ENCODE measurements at regions not wholly inside any gene's neighbourhood (a gene's known extent, or its start where the extent isn't known, plus 50 kb on each side); places are given as distances from the start of the nearest gene placed in this dataset.
"Not testable (repeated sequence)": the region's sequence is repeated elsewhere in the genome, so short reads cannot be mapped to it uniquely, and the experiment has no call there.

DNA sequence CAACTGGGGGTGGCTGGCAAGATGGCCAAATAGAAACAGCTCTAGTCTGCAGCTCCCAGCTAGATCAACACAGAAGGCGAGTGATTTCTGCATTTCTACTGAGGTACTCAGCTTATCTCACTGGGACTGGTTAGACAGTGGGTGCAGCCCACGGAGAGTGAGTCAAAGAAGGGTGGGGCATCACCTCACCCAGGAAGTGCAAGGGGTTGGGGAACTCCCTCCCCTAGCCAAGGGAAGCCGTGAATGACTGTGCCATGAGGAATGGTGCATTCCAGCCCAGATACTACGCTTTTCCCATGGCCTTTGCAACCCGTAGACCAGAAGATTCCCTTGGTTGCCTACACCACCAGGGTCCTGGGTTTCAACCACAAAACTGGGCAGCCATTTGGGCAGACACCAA is 452.6 kb downstream of the NR4A2 start:
- H3K9me3 ChIP-seq (replicated peaks; ENCODE audit: control insufficient read depth, low read depth, low read length); DNase-seq; H3K27ac ChIP-seq (ENCODE audit: low read length); H3K4me3 ChIP-seq (ENCODE audit: low read length); H3K27me3 ChIP-seq (ENCODE audit: control insufficient read depth, insufficient read depth, low read length); H3K4me1 ChIP-seq (ENCODE audit: control insufficient read depth, insufficient read depth, low read length); H3K36me3 ChIP-seq (ENCODE audit: control insufficient read depth, insufficient read depth, low read length): not testable (repeated sequence)
- WGBS (ENCODE audit: insufficient coverage): 92% methylated on average over 3 of the region's 5 CpGs

DNA sequence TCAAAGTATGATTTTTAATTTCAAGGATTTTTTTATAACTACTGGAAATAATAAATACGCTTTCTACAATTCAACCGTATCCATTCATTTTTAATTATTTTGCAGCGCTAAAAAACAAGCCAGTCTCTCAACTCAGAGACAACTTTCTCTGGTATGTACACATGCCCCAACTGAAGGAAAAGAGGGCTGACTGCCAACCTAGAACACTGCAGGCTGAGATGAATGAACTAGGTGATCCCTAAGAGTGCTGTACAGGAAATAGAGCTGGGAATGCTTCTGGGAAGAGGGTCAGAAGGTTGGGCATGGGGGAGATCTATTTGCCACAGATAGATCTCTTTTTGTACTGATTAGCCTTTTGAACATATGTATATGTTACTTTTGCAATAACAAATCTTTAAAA is 460.1 kb downstream of the NR4A2 start:
- H3K4me1 ChIP-seq (ENCODE audit: control insufficient read depth, insufficient read depth, low read length): no peaks in the 10 kb centered on the region
- H3K4me3 ChIP-seq (ENCODE audit: low read length): no peak overlapping the region
- peak; percentile 1 for DNase-seq
- no CpG with 5 or more reads among the region's 3 CpGs for WGBS (ENCODE audit: insufficient coverage)
- no peaks in the 10 kb centered on the region for H3K36me3 ChIP-seq (ENCODE audit: control insufficient read depth, insufficient read depth, low read length)
- no peaks in the 10 kb centered on the region for H3K27me3 ChIP-seq (ENCODE audit: control insufficient read depth, insufficient read depth, low read length)
- peaks cover 2% of the 10 kb centered on the region for H3K9me3 ChIP-seq (replicated peaks; ENCODE audit: control insufficient read depth, low read depth, low read length)
- no peak overlapping the region for H3K27ac ChIP-seq (ENCODE audit: low read length)

DNA sequence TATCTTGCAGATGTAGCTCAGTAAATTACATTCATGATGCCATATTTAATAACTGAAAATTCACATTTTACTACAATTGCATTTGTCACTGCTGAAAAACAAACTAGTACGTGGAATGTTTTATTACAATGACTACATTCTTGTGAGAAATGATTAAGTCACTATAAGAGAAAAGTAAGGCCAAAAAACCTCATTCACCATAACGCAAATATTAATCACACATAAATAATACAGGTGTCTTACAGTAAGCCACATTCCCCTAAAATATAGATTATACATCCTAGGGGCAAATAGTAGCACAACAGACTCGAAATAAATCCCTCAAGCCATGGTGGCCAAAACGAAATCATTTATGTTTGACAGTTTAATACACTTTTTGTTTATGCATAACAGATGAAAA is 460.6 kb downstream of the NR4A2 start:
- Histone ChIP-seq H3K27ac (ENCODE audit: low read length) (no peak overlapping the region), H3K4me1 (ENCODE audit: control insufficient read depth, insufficient read depth, low read length) (no peaks in the 10 kb centered on the region), H3K36me3 (ENCODE audit: control insufficient read depth, insufficient read depth, low read length) (no peaks in the 10 kb centered on the region), H3K27me3 (ENCODE audit: control insufficient read depth, insufficient read depth, low read length) (no peaks in the 10 kb centered on the region), H3K9me3 (replicated peaks; ENCODE audit: control insufficient read depth, low read depth, low read length) (peaks cover 2% of the 10 kb centered on the region), H3K4me3 (ENCODE audit: low read length) (no peak overlapping the region)
- WGBS (ENCODE audit: insufficient coverage): no CpG with 5 or more reads among the region's 4 CpGs
- no peak for DNase-seq

DNA sequence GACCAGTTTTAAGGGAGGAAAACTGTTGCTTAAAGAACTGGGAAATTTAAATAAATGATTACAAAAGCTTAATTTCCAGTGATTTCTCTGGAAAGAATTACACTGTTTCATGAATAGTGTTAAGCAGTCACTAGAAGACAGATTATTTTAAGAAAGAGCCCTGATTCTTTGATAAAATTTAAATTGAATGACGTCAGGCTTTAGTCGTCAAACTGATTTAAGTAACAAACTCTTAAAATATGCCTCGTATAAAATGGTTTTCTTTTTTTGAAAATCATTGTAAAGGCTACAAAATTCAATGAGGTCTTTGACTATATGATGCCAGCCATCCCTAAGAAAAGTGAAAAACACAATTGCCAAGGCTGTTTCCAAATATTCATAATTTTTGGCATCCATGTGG is 465.0 kb downstream of the NR4A2 start:
- DNase-seq: no peak
- Histone ChIP-seq H3K4me3 (ENCODE audit: low read length) (no peak overlapping the region), H3K27me3 (ENCODE audit: control insufficient read depth, insufficient read depth, low read length) (no peaks in the 10 kb centered on the region), H3K9me3 (replicated peaks; ENCODE audit: control insufficient read depth, low read depth, low read length) (no peaks in the 10 kb centered on the region), H3K36me3 (ENCODE audit: control insufficient read depth, insufficient read depth, low read length) (no peaks in the 10 kb centered on the region), H3K27ac (ENCODE audit: low read length) (no peak overlapping the region), H3K4me1 (ENCODE audit: control insufficient read depth, insufficient read depth, low read length) (no peaks in the 10 kb centered on the region)
- WGBS (ENCODE audit: insufficient coverage): no CpG with 5 or more reads among the region's 3 CpGs

DNA sequence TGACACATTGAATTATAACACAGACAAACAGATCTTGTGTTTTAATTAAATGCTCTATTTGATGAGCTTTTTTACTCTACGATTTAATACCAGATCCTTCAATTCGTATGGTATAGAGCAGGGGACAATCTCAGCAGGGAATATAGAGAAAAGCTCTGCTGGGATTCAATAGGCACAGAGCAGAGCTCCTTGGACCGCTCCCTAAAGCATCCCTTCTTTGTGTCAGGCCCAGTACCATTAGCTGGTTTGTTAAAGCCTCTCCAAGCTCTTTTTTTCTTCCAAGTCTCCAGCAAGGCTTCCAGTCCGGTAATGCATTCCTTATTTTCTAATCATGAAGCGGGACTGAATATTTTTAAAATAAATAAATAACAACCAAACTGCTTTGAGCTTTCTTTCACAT is 466.0 kb downstream of the NR4A2 start:
- H3K4me1 ChIP-seq (ENCODE audit: control insufficient read depth, insufficient read depth, low read length): no peaks in the 10 kb centered on the region
- no peaks in the 10 kb centered on the region for H3K36me3 ChIP-seq (ENCODE audit: control insufficient read depth, insufficient read depth, low read length)
- H3K27ac ChIP-seq (ENCODE audit: low read length): no peak overlapping the region
- H3K9me3 ChIP-seq (replicated peaks; ENCODE audit: control insufficient read depth, low read depth, low read length): no peaks in the 10 kb centered on the region
- no peak overlapping the region for H3K4me3 ChIP-seq (ENCODE audit: low read length)
- no peak for DNase-seq
- no peaks in the 10 kb centered on the region for H3K27me3 ChIP-seq (ENCODE audit: control insufficient read depth, insufficient read depth, low read length)
- WGBS (ENCODE audit: insufficient coverage): 80% methylated on average over 1 of the region's 5 CpGs

DNA sequence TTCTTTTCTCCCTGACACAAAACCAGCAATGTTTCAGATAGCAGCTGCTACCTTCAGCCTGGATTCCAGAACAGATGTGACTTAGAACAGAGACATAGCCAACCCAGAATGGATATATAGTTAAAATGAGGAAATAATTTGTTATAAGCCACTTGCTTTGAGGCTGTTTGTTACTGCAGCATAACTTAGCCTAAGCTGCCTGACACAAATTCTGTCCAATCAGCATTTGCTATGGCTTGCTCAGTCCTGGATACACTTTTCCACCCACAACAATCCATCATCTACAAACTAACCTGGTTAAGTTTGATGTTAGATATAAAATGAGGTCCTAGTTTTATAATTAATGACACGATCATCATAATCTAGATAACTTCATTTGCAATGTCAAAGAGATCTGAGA is 480.4 kb downstream of the NR4A2 start:
- Histone ChIP-seq H3K4me3 (ENCODE audit: low read length) (no peak overlapping the region), H3K27ac (ENCODE audit: low read length) (no peak overlapping the region), H3K4me1 (ENCODE audit: control insufficient read depth, insufficient read depth, low read length) (no peaks in the 10 kb centered on the region), H3K9me3 (replicated peaks; ENCODE audit: control insufficient read depth, low read depth, low read length) (no peaks in the 10 kb centered on the region), H3K27me3 (ENCODE audit: control insufficient read depth, insufficient read depth, low read length) (no peaks in the 10 kb centered on the region), H3K36me3 (ENCODE audit: control insufficient read depth, insufficient read depth, low read length) (no peaks in the 10 kb centered on the region)
- DNase-seq: no peak
- WGBS (ENCODE audit: insufficient coverage): no CpG with 5 or more reads among the region's 1 CpG

DNA sequence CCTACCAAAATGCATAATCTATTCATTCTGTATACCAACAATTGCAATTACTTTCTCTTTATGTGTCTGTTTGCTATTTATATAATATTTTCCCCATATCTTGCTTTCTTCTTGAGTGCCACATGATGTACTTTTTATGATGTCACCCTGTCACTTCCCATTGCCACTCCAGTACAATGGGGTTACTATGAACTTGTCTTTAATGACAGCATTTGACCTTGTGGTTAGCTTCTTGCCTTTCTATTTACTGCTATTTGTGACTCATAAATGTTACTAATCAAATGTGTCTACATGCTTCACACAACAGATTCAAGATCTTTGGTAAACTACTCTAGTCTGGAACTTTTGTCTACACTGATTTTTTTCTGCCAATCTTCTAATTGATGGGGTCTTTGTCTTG is 486.3 kb downstream of the NR4A2 start:
- Histone ChIP-seq H3K4me1 (ENCODE audit: control insufficient read depth, insufficient read depth, low read length) (no peaks in the 10 kb centered on the region), H3K27ac (ENCODE audit: low read length) (no peak overlapping the region), H3K36me3 (ENCODE audit: control insufficient read depth, insufficient read depth, low read length) (no peaks in the 10 kb centered on the region), H3K4me3 (ENCODE audit: low read length) (no peak overlapping the region), H3K9me3 (replicated peaks; ENCODE audit: control insufficient read depth, low read depth, low read length) (no peaks in the 10 kb centered on the region), H3K27me3 (ENCODE audit: control insufficient read depth, insufficient read depth, low read length) (no peaks in the 10 kb centered on the region)
- DNase-seq: no peak

DNA sequence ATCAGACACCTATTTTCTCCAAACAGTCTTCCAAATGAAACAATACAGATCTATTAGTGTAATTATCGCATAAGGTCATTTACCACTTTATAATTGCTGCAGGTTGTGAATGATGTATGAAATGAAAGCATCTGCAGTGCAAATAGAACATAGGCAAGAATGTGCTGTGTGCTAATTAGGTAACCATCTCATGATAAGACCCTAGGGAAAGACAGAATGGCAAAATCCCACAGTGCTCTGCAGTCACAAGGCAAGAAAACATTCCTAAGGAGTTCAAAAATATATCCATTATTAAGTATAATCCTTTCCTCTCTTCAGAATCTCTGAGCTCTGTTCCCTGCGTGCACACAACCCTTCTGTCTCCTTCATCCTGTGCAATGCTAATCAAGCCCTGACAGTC is 488.1 kb downstream of the NR4A2 start:
- Histone ChIP-seq H3K4me3 (ENCODE audit: low read length) (no peak overlapping the region), H3K27ac (ENCODE audit: low read length) (no peak overlapping the region), H3K4me1 (ENCODE audit: control insufficient read depth, insufficient read depth, low read length) (no peaks in the 10 kb centered on the region), H3K9me3 (replicated peaks; ENCODE audit: control insufficient read depth, low read depth, low read length) (no peaks in the 10 kb centered on the region), H3K36me3 (ENCODE audit: control insufficient read depth, insufficient read depth, low read length) (no peaks in the 10 kb centered on the region), H3K27me3 (ENCODE audit: control insufficient read depth, insufficient read depth, low read length) (no peaks in the 10 kb centered on the region)
- WGBS (ENCODE audit: insufficient coverage): no CpG with 5 or more reads among the region's 2 CpGs
- DNase-seq: no peak

DNA sequence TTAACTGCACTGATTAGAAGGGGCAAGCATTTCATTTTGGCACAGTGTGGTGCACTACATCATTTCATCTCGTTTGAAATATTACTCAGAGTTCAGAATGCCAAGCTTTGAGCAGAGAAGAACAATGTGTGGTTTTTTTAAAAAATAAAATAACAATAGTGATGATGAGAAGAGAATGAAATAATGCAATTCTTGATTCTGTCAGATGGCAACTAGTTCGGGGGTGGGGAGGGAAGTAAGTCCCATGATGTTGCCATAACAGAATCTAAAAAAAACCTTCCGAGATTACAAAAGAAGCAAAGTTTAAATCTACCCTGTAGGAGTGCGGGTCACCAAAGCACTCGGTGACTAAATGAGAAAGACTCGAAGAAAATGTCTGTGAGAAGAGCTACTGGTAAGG is 490.4 kb downstream of the NR4A2 start:
- Histone ChIP-seq H3K27me3 (ENCODE audit: control insufficient read depth, insufficient read depth, low read length) (no peaks in the 10 kb centered on the region), H3K4me3 (ENCODE audit: low read length) (no peak overlapping the region)
- WGBS (ENCODE audit: insufficient coverage): 58% methylated on average over 2 of the region's 6 CpGs

DNA sequence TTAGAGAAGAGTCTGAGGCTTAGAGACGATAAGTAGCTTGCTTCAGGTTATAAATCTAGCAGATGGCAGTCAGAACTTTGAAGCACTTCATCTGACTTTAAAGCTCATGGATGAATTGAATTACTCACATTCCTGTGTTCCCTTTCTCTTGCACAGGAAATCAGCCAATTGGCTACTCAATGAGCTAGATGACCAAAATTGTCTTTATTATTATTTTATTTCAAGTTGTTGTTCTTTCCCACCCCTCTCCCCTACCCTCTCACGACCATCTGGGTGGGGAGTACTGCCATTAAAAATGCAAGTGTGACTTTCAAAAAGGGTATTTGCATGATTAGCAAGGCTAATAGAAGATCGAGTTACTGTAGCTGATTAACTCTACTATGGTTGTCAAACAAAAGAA is 491.1 kb downstream of the NR4A2 start:
- H3K27ac ChIP-seq (ENCODE audit: low read length): no peak overlapping the region
- no peak for DNase-seq
- H3K9me3 ChIP-seq (replicated peaks; ENCODE audit: control insufficient read depth, low read depth, low read length): no peaks in the 10 kb centered on the region
- no peaks in the 10 kb centered on the region for H3K4me1 ChIP-seq (ENCODE audit: control insufficient read depth, insufficient read depth, low read length)
- H3K4me3 ChIP-seq (ENCODE audit: low read length): no peak overlapping the region
- no CpG with 5 or more reads among the region's 3 CpGs for WGBS (ENCODE audit: insufficient coverage)
- H3K27me3 ChIP-seq (ENCODE audit: control insufficient read depth, insufficient read depth, low read length): no peaks in the 10 kb centered on the region
- H3K36me3 ChIP-seq (ENCODE audit: control insufficient read depth, insufficient read depth, low read length): no peaks in the 10 kb centered on the region

More for the DNA sequence above, 490.4 kb downstream of the NR4A2 start:
- Histone ChIP-seq H3K4me1 (ENCODE audit: control insufficient read depth, insufficient read depth, low read length) (no peaks in the 10 kb centered on the region), H3K36me3 (ENCODE audit: control insufficient read depth, insufficient read depth, low read length) (no peaks in the 10 kb centered on the region), H3K9me3 (replicated peaks; ENCODE audit: control insufficient read depth, low read depth, low read length) (no peaks in the 10 kb centered on the region), H3K27ac (ENCODE audit: low read length) (no peak overlapping the region)
- DNase-seq: peak; percentile 15

DNA sequence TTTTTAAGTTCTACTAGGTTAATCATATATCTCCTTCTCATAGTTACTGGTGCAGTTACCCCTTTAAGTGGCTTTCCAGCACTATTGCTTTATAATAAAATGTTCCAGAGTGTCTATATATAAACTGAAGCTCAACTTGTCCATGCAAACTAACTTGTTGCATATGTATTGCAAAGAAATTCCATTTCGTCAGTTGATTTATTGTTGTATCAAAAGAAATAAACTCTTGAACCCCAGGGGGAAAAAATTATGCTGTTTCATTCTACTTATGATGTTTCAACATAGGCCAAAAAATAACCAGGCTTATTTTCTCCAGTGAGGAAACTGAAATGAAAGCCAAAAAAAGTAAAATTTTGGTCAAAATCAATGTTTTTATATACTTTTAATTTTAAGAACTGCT is 491.9 kb downstream of the NR4A2 start:
- no peak overlapping the region for H3K4me3 ChIP-seq (ENCODE audit: low read length)
- no peaks in the 10 kb centered on the region for H3K4me1 ChIP-seq (ENCODE audit: control insufficient read depth, insufficient read depth, low read length)
- peak; percentile 23 for DNase-seq
- H3K36me3 ChIP-seq (ENCODE audit: control insufficient read depth, insufficient read depth, low read length): no peaks in the 10 kb centered on the region
- H3K27me3 ChIP-seq (ENCODE audit: control insufficient read depth, insufficient read depth, low read length): no peaks in the 10 kb centered on the region
- H3K9me3 ChIP-seq (replicated peaks; ENCODE audit: control insufficient read depth, low read depth, low read length): no peaks in the 10 kb centered on the region
- WGBS (ENCODE audit: insufficient coverage): no CpG with 5 or more reads among the region's 1 CpG
- H3K27ac ChIP-seq (ENCODE audit: low read length): no peak overlapping the region
